ENCODE measurements at regions not wholly inside any gene's neighbourhood (a gene's known extent, or its start where the extent isn't known, plus 50 kb on each side); places are given as distances from the start of the nearest gene placed in this dataset.
A peak's percentile ranks its signal among the peaks of the same experiment; 100 is the strongest.

DNA sequence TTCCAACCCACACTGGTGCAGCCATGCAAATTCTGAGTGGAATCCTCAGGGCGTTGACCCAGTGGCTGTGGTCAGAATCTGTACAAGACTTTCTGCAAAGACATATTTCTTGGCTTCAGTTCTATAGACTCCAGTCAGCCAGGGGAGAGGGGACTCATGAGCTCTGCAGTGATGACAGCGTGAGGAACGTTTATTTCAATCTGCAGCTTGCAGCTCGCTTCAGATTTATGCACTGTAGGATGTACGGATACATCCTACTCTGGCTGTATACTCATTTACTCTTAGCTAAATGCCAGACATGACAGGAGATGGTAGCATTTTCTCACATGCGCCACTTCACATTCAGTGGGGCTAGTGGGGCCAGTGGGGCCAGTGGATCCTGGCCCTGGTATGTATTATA, 276.1 kb downstream of the FGF9 start:
- Histone ChIP-seq H3K27me3 (ENCODE audit: control insufficient read depth, insufficient read depth, low read length) (no peaks in the 10 kb centered on the region), H3K4me1 (ENCODE audit: control insufficient read depth, insufficient read depth, low read length) (no peaks in the 10 kb centered on the region), H3K4me3 (ENCODE audit: low read length) (no peak overlapping the region), H3K9me3 (replicated peaks; ENCODE audit: control insufficient read depth, low read depth, low read length) (peaks cover 18% of the 10 kb centered on the region), H3K36me3 (ENCODE audit: control insufficient read depth, insufficient read depth, low read length) (no peaks in the 10 kb centered on the region), H3K27ac (ENCODE audit: low read length) (no peak overlapping the region)
- WGBS (ENCODE audit: insufficient coverage), result 49% methylated on average over 2 of the region's 6 CpGs
- no peak for DNase-seq

DNA sequence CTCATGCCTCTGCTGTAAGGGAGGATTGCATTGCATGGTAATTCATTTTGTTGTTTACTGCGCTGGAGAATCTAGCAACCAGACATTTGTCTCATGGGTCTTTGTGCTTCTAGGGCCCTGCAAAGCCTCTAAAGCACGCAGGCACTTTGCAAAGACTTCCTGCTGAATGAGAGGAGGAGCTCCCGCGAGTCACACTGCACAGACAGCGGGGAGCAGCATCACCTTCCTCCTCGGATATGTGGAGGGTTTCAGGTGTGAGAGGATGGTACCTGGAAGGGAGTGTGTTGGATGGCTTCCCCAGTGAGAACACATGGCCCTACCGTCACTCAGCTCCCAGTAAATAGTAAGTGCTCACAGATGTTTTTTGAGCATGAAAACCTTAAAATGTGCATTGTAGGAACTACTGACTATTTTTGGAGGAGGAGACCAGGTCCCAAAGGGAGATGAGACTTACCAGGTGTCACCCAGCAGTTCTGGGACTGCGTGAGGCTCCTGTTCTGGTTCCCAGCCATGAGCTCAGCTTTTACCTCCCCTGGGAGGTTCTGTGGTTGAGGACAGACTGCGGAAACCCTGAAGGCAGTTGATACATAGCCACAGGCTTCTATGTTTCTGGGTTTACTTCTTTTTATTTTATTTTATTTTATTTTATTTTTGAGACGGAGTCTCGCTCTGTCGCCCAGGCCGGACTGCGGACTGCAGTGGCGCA, 278.0 kb downstream of the FGF9 start:
- no peaks in the 10 kb centered on the region for H3K4me1 ChIP-seq (ENCODE audit: control insufficient read depth, insufficient read depth, low read length)
- H3K36me3 ChIP-seq (ENCODE audit: control insufficient read depth, insufficient read depth, low read length), result no peaks in the 10 kb centered on the region
- WGBS (ENCODE audit: insufficient coverage), result 30% methylated on average over 6 of the region's 15 CpGs
- peak; percentile 33 for DNase-seq
- H3K4me3 ChIP-seq (ENCODE audit: low read length), result no peak overlapping the region
- no peaks in the 10 kb centered on the region for H3K27me3 ChIP-seq (ENCODE audit: control insufficient read depth, insufficient read depth, low read length)
- no peak overlapping the region for H3K27ac ChIP-seq (ENCODE audit: low read length)
- H3K9me3 ChIP-seq (replicated peaks; ENCODE audit: control insufficient read depth, low read depth, low read length), result peaks cover 18% of the 10 kb centered on the region

DNA sequence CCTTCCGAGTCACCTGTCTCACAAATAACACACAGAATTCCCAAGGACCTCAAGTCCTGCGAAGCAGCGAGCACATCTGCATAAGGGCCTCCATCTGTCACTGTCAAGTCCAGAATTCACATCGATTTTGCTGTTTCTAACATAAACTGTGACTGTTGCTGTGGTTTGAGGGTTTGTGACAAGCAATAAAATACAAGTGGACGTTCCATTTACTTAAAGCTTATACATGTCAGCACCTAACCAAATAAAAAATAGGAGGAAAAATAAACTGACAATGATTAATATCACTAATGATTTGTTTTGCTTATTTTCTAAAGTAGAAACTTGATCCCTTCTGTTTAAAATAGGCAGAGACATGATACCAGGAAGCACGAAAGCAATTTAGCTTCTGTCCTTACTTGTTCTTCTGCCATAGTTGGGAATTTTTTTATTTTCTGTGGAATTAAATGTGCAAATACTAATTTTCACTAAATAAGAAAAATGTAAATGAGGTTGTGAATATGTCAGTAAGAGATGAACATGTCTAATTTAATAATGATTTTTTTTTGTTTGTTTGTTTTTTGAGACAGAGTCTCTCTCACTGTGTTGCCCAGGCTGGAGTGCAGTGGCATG, 279.1 kb downstream of the FGF9 start:
- no CpG with 5 or more reads among the region's 6 CpGs for WGBS (ENCODE audit: insufficient coverage)
- H3K9me3 ChIP-seq (replicated peaks; ENCODE audit: control insufficient read depth, low read depth, low read length), result peaks cover 9% of the 10 kb centered on the region
- no peak for DNase-seq
- H3K4me1 ChIP-seq (ENCODE audit: control insufficient read depth, insufficient read depth, low read length), result no peaks in the 10 kb centered on the region
- no peak overlapping the region for H3K27ac ChIP-seq (ENCODE audit: low read length)
- H3K36me3 ChIP-seq (ENCODE audit: control insufficient read depth, insufficient read depth, low read length), result no peaks in the 10 kb centered on the region
- no peak overlapping the region for H3K4me3 ChIP-seq (ENCODE audit: low read length)
- no peaks in the 10 kb centered on the region for H3K27me3 ChIP-seq (ENCODE audit: control insufficient read depth, insufficient read depth, low read length)

DNA sequence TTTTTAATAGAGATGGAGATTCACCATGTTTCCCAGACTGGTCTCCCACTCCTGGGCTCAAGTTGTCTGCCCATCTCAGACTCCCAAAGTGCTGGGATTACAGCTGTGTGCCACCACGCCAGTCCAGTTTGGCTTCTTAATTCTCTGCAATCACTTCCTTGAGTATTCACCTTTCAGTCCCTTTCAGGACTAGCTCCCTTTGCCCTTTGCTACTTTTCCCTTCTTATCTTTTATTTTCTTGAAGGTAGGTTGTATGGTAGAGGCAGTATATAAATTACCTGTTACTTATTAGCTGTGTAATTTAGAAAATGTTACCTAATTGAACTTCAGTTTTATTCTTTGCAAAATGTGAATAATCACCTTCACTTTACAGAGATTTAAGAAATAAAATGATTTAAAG, 285.8 kb downstream of the FGF9 start:
- no peak overlapping the region for H3K4me3 ChIP-seq (ENCODE audit: low read length)
- peaks cover 2% of the 10 kb centered on the region for H3K9me3 ChIP-seq (replicated peaks; ENCODE audit: control insufficient read depth, low read depth, low read length)
- H3K27ac ChIP-seq (ENCODE audit: low read length), result no peak overlapping the region
- no peak for DNase-seq
- no CpG with 5 or more reads among the region's 1 CpG for WGBS (ENCODE audit: insufficient coverage)
- no peaks in the 10 kb centered on the region for H3K27me3 ChIP-seq (ENCODE audit: control insufficient read depth, insufficient read depth, low read length)
- no peaks in the 10 kb centered on the region for H3K4me1 ChIP-seq (ENCODE audit: control insufficient read depth, insufficient read depth, low read length)
- no peaks in the 10 kb centered on the region for H3K36me3 ChIP-seq (ENCODE audit: control insufficient read depth, insufficient read depth, low read length)

- no peak for DNase-seq
- Histone ChIP-seq H3K27ac (ENCODE audit: low read length) (no peak overlapping the region), H3K36me3 (ENCODE audit: control insufficient read depth, insufficient read depth, low read length) (no peaks in the 10 kb centered on the region), H3K4me3 (ENCODE audit: low read length) (no peak overlapping the region), H3K27me3 (ENCODE audit: control insufficient read depth, insufficient read depth, low read length) (no peaks in the 10 kb centered on the region), H3K4me1 (ENCODE audit: control insufficient read depth, insufficient read depth, low read length) (no peaks in the 10 kb centered on the region), H3K9me3 (replicated peaks; ENCODE audit: control insufficient read depth, low read depth, low read length) (peaks cover 5% of the 10 kb centered on the region)
Observed at GRCh38 chr13:21957833-21958232, 287.0 kb downstream of the FGF9 start.

GRCh38 chr13:21960108-21960507, 289.2 kb downstream of the FGF9 start:
- H3K36me3 ChIP-seq (ENCODE audit: control insufficient read depth, insufficient read depth, low read length), result no peaks in the 10 kb centered on the region
- WGBS (ENCODE audit: insufficient coverage), result 100% methylated on average over 1 of the region's 3 CpGs
- peaks cover 5% of the 10 kb centered on the region for H3K9me3 ChIP-seq (replicated peaks; ENCODE audit: control insufficient read depth, low read depth, low read length)
- no peaks in the 10 kb centered on the region for H3K27me3 ChIP-seq (ENCODE audit: control insufficient read depth, insufficient read depth, low read length)
- no peak overlapping the region for H3K4me3 ChIP-seq (ENCODE audit: low read length)
- H3K27ac ChIP-seq (ENCODE audit: low read length), result no peak overlapping the region
- no peak for DNase-seq
- H3K4me1 ChIP-seq (ENCODE audit: control insufficient read depth, insufficient read depth, low read length), result no peaks in the 10 kb centered on the region

DNA sequence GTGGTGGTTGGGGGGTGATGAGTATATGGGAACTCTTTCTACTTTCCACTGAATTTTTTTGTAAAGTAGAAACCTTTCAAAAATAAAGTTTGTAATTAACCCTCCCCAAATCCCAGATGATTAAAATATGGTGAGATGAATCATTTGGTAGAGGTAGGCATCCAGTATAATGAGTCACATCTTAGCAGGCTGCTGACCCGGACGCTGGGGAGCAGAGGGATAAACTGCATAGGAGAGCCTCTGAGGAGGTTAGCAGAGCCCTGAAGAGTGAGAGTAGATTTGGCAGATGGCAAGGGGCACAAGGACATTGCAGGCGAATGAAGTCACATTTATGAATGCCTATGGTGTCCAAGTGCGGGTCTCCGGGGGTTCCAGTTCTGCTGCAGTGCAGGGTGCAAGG, 293.8 kb downstream of the FGF9 start:
- Histone ChIP-seq H3K4me3 (ENCODE audit: low read length) (no peak overlapping the region), H3K36me3 (ENCODE audit: control insufficient read depth, insufficient read depth, low read length) (no peaks in the 10 kb centered on the region), H3K27me3 (ENCODE audit: control insufficient read depth, insufficient read depth, low read length) (no peaks in the 10 kb centered on the region), H3K9me3 (replicated peaks; ENCODE audit: control insufficient read depth, low read depth, low read length) (peaks cover 4% of the 10 kb centered on the region), H3K27ac (ENCODE audit: low read length) (no peak overlapping the region), H3K4me1 (ENCODE audit: control insufficient read depth, insufficient read depth, low read length) (no peaks in the 10 kb centered on the region)
- no peak for DNase-seq
- 91% methylated on average over 5 of the region's 5 CpGs for WGBS (ENCODE audit: insufficient coverage)

DNA sequence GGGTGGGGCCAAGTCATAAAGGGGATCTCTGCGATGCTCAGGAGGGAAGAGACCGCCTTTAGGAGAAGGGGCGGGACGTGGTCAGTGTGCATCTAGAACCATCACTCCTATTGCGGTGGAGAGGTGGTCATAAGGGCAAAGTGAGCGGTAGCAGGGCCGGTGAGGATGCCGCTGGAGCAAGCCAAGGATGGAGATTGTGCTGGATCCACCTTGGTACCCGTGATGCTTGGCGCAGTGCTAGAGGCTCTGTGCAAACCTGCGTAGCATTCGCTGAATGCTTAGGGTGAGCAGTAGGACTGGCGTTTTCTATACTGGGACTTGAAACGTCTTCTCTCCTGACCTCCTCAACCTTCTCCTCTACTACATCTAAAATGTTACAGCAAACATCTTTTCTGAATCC, 294.2 kb downstream of the FGF9 start:
- Histone ChIP-seq H3K27ac (ENCODE audit: low read length) (no peak overlapping the region), H3K9me3 (replicated peaks; ENCODE audit: control insufficient read depth, low read depth, low read length) (peaks cover 4% of the 10 kb centered on the region), H3K27me3 (ENCODE audit: control insufficient read depth, insufficient read depth, low read length) (no peaks in the 10 kb centered on the region), H3K36me3 (ENCODE audit: control insufficient read depth, insufficient read depth, low read length) (no peaks in the 10 kb centered on the region), H3K4me1 (ENCODE audit: control insufficient read depth, insufficient read depth, low read length) (peaks cover under 1% of the 10 kb centered on the region), H3K4me3 (ENCODE audit: low read length) (no peak overlapping the region)
- WGBS (ENCODE audit: insufficient coverage), result 92% methylated on average over 11 of the region's 14 CpGs
- no peak for DNase-seq

DNA sequence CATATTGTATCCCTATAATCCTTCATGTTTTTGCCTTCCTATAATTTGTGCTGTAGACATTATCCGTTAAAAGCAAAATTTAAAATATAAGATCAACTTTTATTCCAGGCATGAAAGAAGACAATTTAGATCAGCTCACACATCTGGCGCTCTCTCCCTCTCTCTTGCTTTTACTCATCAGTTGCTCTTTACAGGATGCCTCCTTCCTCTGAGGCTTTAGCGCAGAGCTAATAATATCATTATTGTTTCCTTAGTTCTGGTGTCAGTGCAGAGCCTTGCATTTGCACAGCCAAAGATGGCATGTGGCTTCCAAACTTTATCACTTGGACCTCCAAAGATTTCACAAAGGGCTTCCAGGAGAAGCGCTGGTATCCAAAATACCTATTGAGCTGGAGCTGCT, 295.1 kb downstream of the FGF9 start:
- DNase-seq, result no peak

DNA sequence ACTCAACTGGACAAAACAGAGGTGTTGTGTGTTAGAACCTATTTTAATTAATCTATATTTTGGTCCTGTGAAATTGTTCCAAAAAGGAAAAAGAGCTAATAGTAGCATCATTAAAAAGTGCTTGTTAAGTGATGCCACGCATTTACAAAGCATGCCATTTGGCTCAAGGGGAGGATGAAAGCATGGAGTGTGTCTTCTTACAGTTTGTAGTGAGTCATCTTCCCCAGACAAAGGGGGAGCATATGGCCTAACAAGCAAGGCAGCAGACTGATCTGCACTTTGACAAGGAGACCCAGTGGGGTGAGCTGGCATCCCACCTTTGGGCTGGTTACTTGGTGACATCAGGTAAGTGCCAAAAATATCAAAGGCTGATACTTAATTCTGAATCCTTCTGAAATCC, 297.0 kb downstream of the FGF9 start:
- Histone ChIP-seq H3K4me3 (ENCODE audit: low read length) (no peak overlapping the region), H3K27ac (ENCODE audit: low read length) (no peak overlapping the region), H3K9me3 (replicated peaks; ENCODE audit: control insufficient read depth, low read depth, low read length) (no peaks in the 10 kb centered on the region), H3K27me3 (ENCODE audit: control insufficient read depth, insufficient read depth, low read length) (no peaks in the 10 kb centered on the region), H3K4me1 (ENCODE audit: control insufficient read depth, insufficient read depth, low read length) (peaks cover 12% of the 10 kb centered on the region), H3K36me3 (ENCODE audit: control insufficient read depth, insufficient read depth, low read length) (no peaks in the 10 kb centered on the region)
- WGBS (ENCODE audit: insufficient coverage), result 75% methylated on average over 1 of the region's 1 CpG
- DNase-seq, result no peak

More for the DNA sequence above, 295.1 kb downstream of the FGF9 start:
- Histone ChIP-seq H3K27me3 (ENCODE audit: control insufficient read depth, insufficient read depth, low read length) (no peaks in the 10 kb centered on the region), H3K4me3 (ENCODE audit: low read length) (no peak overlapping the region), H3K9me3 (replicated peaks; ENCODE audit: control insufficient read depth, low read depth, low read length) (peaks cover 4% of the 10 kb centered on the region), H3K4me1 (ENCODE audit: control insufficient read depth, insufficient read depth, low read length) (peaks cover 4% of the 10 kb centered on the region), H3K36me3 (ENCODE audit: control insufficient read depth, insufficient read depth, low read length) (no peaks in the 10 kb centered on the region), H3K27ac (ENCODE audit: low read length) (no peak overlapping the region)
- 89% methylated on average over 1 of the region's 4 CpGs for WGBS (ENCODE audit: insufficient coverage)

Measured in muscle of leg (tissue), 3 donors.